ENCODE measurements at regions not wholly inside any gene's neighbourhood (a gene's known extent, or its start where the extent isn't known, plus 50 kb on each side); places are given as distances from the start of the nearest gene placed in this dataset.

DNA sequence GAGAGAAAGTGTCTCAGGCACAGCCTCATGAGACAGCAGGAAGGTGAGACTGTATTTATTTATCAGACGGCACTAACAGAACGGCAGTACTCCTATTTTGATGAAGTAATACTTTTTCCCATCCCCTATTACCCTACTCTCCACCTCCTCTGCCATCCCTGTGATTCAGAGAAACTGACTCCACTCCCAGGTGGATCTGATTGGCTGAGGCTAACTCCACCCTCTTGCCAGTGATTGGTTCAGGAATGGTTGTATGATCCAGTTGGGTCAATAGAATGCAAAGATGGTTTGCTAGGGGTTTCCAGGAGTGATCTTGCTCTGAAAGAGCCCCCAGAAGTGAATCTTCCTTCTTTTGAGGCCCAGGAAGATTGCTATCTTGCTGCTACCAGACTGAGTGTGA is 65.9 kb upstream of the RCN1 start:
- H3K4me3 Mint-ChIP-seq: no peak overlapping the region
- TF ChIP-seq, protein P1, sequence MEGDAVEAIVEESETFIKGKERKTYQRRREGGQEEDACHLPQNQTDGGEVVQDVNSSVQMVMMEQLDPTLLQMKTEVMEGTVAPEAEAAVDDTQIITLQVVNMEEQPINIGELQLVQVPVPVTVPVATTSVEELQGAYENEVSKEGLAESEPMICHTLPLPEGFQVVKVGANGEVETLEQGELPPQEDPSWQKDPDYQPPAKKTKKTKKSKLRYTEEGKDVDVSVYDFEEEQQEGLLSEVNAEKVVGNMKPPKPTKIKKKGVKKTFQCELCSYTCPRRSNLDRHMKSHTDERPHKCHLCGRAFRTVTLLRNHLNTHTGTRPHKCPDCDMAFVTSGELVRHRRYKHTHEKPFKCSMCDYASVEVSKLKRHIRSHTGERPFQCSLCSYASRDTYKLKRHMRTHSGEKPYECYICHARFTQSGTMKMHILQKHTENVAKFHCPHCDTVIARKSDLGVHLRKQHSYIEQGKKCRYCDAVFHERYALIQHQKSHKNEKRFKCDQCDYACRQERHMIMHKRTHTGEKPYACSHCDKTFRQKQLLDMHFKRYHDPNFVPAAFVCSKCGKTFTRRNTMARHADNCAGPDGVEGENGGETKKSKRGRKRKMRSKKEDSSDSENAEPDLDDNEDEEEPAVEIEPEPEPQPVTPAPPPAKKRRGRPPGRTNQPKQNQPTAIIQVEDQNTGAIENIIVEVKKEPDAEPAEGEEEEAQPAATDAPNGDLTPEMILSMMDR (conservative IDR thresholded peaks at IDR 0.05): no peak
- no peak overlapping the region for H3K27ac Mint-ChIP-seq (ENCODE audit: unreplicated experiment)
- peaks cover 4% of the 10 kb centered on the region for H3K4me1 Mint-ChIP-seq
- no peaks in the 10 kb centered on the region for H3K27me3 Mint-ChIP-seq (ENCODE audit: low read depth)
- H3K36me3 Mint-ChIP-seq (ENCODE audit: low read depth): no peaks in the 10 kb centered on the region
- no peaks in the 10 kb centered on the region for H3K9me3 Mint-ChIP-seq
- no peak for DNase-seq (ENCODE audit: low read depth, low spot score)

DNA sequence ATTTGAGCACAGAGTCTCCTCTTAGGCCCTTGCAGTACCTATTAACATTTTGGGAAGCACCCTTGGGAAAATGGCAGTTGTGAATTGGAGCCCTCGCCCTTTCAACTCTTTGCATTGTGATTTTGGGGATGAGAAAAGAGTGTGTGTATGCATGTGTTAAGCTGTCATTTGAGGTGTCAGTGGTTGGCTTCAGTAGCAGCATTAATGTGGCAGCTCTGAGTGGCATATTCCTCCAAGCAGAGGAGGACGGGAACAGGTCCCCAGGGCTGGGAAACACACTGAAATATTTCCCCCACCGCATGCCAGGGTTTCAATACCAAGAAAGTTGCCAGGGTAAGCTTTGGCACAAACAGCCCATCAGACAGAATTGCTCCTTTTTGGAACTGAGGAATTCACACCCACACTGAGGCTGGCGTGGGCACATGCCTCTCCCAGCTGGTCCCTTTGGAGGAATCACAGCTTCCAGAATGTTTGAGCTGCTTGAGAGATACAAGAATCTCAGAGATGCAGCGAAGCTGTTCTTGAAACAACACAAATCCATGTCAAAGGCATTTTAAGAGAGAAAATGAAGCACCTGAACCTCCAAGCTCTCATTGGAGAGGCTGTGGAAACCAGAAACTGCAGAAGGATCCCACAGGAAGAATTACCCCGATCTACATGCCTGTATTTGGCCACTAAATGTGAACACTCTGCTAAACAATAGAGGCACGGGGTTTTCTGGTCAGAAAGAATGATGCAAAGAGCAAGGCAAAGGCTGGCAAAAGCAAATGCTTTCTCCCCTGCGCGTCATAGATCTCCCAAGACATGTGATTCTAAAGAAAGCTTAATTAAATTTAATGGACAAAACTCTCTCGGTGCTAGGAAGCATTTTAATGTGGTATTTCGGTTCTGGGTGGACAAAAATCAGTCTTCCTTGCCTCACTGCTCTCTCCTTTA is 67.2 kb upstream of the RCN1 start:
- no peaks in the 10 kb centered on the region for H3K36me3 Mint-ChIP-seq (ENCODE audit: low read depth)
- DNase-seq (ENCODE audit: low read depth, low spot score): no peak
- H3K4me3 Mint-ChIP-seq: no peak overlapping the region
- H3K27ac Mint-ChIP-seq (ENCODE audit: unreplicated experiment): no peak overlapping the region
- H3K27me3 Mint-ChIP-seq (ENCODE audit: low read depth): no peaks in the 10 kb centered on the region
- H3K9me3 Mint-ChIP-seq: no peaks in the 10 kb centered on the region
- peaks cover 4% of the 10 kb centered on the region for H3K4me1 Mint-ChIP-seq
- TF ChIP-seq, protein P1 (conservative IDR thresholded peaks at IDR 0.05): no peak

DNA sequence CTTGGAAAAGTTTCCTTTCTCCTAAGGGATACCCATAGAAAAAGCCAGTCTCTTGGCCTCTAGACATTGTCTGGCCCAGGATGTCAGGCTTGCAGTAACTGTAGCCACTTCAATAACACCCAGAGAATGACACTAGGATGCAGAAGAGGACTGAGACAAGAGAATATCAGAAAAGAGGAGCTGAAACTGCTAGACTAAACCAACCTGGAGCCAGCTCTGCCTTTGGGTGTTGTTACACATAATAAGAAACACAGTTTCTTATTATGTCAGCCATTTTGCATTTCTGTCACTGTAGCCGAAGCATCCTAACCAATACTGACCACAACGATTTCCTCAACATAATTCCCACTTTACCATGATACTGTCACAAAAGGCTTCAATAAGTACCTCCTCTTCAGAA is 72.2 kb upstream of the RCN1 start:
- Mint-ChIP-seq H3K4me3 (no peak overlapping the region), H3K36me3 (ENCODE audit: low read depth) (no peaks in the 10 kb centered on the region), H3K27me3 (ENCODE audit: low read depth) (peaks cover 15% of the 10 kb centered on the region), H3K4me1 (no peaks in the 10 kb centered on the region), H3K27ac (ENCODE audit: unreplicated experiment) (no peak overlapping the region), H3K9me3 (no peaks in the 10 kb centered on the region)
- TF ChIP-seq, protein P1 (conservative IDR thresholded peaks at IDR 0.05): no peak
- DNase-seq (ENCODE audit: low read depth, low spot score): no peak

DNA sequence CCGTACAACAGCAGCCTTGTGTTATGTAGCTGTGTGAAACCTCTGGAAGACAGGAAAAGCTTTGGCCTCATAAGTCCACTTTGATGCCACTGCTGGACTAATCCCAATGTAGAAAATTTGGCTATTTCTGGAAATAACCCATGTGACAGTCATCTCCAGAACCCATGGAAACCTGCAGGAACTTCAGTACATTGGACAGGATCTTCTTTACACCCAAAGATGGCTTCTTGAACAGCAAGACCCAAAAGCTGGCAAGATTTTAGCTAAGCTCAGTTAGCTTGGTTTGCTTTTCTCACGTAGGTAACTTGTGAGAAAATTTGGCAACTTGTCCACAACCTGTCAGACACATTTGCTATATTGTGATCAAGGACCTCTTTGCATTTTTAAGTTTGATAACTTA is 74.8 kb upstream of the RCN1 start:
- no peak for DNase-seq (ENCODE audit: low read depth, low spot score)
- no peaks in the 10 kb centered on the region for H3K4me1 Mint-ChIP-seq
- peaks cover 18% of the 10 kb centered on the region for H3K27me3 Mint-ChIP-seq (ENCODE audit: low read depth)
- H3K4me3 Mint-ChIP-seq: no peak overlapping the region
- no peaks in the 10 kb centered on the region for H3K36me3 Mint-ChIP-seq (ENCODE audit: low read depth)
- TF ChIP-seq, protein P1 (conservative IDR thresholded peaks at IDR 0.05): no peak
- no peaks in the 10 kb centered on the region for H3K9me3 Mint-ChIP-seq
- no peak overlapping the region for H3K27ac Mint-ChIP-seq (ENCODE audit: unreplicated experiment)

DNA sequence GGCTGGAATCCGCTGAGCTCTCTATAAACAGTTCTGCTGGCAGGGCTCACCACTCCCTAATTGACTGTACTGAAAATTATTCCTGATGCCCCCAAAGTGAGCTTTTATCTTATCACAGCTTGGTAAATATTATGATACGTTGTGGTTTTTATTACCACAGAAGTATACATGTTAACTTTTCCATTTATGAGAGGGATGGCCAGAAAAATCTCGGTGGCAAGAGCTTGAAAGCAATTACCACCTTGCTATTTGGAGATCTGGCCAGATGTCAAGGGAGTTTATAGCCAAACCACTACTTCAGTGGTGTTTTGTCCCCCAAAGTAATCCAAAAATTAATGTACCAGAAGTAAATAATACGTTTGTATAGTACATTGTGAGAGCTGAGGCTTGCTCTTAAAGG is 75.4 kb upstream of the RCN1 start:
- Mint-ChIP-seq H3K36me3 (ENCODE audit: low read depth) (no peaks in the 10 kb centered on the region), H3K4me3 (no peak overlapping the region), H3K9me3 (no peaks in the 10 kb centered on the region), H3K27ac (ENCODE audit: unreplicated experiment) (no peak overlapping the region), H3K27me3 (ENCODE audit: low read depth) (peaks cover 18% of the 10 kb centered on the region), H3K4me1 (no peaks in the 10 kb centered on the region)
- DNase-seq (ENCODE audit: low read depth, low spot score): no peak
- TF ChIP-seq, protein P1 (conservative IDR thresholded peaks at IDR 0.05): no peak

All from neural crest cell (in vitro differentiated cells).